ENCODE measurements at regions not wholly inside any gene's neighbourhood (a gene's known extent, or its start where the extent isn't known, plus 50 kb on each side); places are given as distances from the start of the nearest gene placed in this dataset.

DNA sequence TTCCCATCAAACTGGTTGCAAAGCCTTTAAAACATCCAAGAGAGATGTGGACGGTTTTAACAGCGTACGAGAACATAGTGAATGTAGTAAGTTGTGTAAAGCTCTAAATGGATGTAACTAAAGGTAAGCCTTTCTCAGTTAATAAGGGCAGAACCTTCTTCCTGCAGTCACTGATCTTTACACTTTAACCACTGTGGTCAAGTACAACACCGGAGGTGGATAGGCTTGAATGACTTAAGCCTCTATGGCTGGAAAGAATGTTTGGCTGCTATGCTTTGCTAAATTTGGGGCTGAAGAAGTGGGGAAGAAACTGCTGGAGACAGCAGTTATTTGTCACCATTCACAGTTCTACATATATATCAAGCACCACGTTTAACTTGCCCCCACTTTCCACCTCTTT lies 285.1 kb upstream of the FMR1 start:
- Histone ChIP-seq H3K9me3 (ENCODE audit: control insufficient read depth, low read length) (no peaks in the 10 kb centered on the region), H3K9ac (ENCODE audit: extremely low read depth, low read length, poor library complexity, severe bottlenecking) (no peak overlapping the region), H3K36me3 (ENCODE audit: control insufficient read depth, insufficient read depth, low read length) (no peaks in the 10 kb centered on the region), H3K4me3 (ENCODE audit: low read length) (no peak overlapping the region), H3K27ac (ENCODE audit: low read depth, low read length) (no peak overlapping the region), H3K27me3 (ENCODE audit: control insufficient read depth, insufficient read depth, low read length, poor library complexity, severe bottlenecking) (peaks cover 2% of the 10 kb centered on the region), H3K4me1 (ENCODE audit: control insufficient read depth, insufficient read depth, low read length) (no peaks in the 10 kb centered on the region)
- Mint-ChIP-seq H3K4me3 (no peak overlapping the region), H3K27me3 (ENCODE audit: insufficient read depth) (peaks cover 11% of the 10 kb centered on the region), H3K9me3 (peaks cover 22% of the 10 kb centered on the region), H3K27ac (no peak overlapping the region), H3K36me3 (ENCODE audit: low read depth) (no peaks in the 10 kb centered on the region), H3K4me1 (no peaks in the 10 kb centered on the region)
- TF ChIP-seq, protein P1, sequence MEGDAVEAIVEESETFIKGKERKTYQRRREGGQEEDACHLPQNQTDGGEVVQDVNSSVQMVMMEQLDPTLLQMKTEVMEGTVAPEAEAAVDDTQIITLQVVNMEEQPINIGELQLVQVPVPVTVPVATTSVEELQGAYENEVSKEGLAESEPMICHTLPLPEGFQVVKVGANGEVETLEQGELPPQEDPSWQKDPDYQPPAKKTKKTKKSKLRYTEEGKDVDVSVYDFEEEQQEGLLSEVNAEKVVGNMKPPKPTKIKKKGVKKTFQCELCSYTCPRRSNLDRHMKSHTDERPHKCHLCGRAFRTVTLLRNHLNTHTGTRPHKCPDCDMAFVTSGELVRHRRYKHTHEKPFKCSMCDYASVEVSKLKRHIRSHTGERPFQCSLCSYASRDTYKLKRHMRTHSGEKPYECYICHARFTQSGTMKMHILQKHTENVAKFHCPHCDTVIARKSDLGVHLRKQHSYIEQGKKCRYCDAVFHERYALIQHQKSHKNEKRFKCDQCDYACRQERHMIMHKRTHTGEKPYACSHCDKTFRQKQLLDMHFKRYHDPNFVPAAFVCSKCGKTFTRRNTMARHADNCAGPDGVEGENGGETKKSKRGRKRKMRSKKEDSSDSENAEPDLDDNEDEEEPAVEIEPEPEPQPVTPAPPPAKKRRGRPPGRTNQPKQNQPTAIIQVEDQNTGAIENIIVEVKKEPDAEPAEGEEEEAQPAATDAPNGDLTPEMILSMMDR (conservative IDR thresholded peaks at IDR 0.05), result no peak
- WGBS, 2 experiments (ENCODE audit: insufficient coverage in 1 of 2, insufficient read length in 1 of 2), result 75 to 97% methylated on average over 1 to 2 of the region's 5 CpGs
- DNase-seq, result no peak

DNA sequence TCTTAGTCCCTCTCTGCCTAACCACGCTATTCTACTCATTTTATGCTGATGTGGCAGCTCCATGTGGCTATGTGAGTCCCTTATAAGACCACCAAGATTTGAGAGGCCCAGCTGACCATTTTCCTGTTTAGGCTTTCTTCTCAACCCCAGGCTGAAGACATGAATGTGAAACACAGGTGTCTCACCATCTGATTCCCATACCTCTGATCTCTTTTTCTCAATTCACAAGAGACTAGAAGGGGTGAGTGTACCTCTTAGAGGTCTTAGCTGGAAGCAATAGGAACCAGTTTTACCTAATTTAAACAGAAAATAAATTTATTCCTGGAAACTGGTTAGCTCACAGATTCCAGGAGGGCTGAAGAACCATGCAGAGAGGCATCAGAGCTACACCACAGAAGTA lies 276.5 kb upstream of the FMR1 start:
- TF ChIP-seq, protein P1 (conservative IDR thresholded peaks at IDR 0.05), result no peak
- WGBS, 2 experiments (ENCODE audit: insufficient coverage in 1 of 2, insufficient read length in 1 of 2), result 77% methylated on average over 1 of the region's 1 CpG; no CpG with 5 or more reads in 1 of the 2 experiments

DNA sequence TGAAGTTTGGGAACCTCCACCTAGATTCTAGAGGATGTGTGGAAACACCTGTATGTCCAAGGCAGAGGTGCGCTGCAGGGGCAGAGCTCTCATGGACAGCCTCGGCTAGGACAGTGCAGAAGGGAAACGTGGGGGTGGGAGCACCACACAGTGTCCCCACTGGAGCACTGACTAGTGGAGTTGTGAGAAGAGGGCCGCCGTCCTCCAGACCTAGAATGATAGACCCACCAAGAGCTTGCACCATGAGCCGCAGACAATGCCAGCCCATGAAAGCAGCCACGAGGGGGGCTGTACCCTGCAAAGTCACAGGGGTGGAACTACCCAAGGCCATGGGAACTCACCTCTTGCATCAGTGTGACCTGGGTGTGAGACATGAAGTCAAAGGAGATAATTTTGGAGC lies 274.5 kb upstream of the FMR1 start:
- Mint-ChIP-seq H3K4me3 (no peak overlapping the region), H3K4me1 (no peaks in the 10 kb centered on the region), H3K9me3 (peaks cover 54% of the 10 kb centered on the region), H3K27me3 (ENCODE audit: insufficient read depth) (no peaks in the 10 kb centered on the region), H3K27ac (no peak overlapping the region), H3K36me3 (ENCODE audit: low read depth) (no peaks in the 10 kb centered on the region)
- H3K27me3 ChIP-seq (ENCODE audit: control insufficient read depth, insufficient read depth, low read length, poor library complexity, severe bottlenecking), result no peaks in the 10 kb centered on the region
- no peak for DNase-seq
- no peak overlapping the region for H3K4me3 ChIP-seq (ENCODE audit: low read length)
- no peak overlapping the region for H3K9ac ChIP-seq (ENCODE audit: extremely low read depth, low read length, poor library complexity, severe bottlenecking)
- H3K27ac ChIP-seq (ENCODE audit: low read depth, low read length), result no peak overlapping the region
- TF ChIP-seq, protein P1 (conservative IDR thresholded peaks at IDR 0.05), result no peak
- H3K4me1 ChIP-seq (ENCODE audit: control insufficient read depth, insufficient read depth, low read length), result no peaks in the 10 kb centered on the region
- H3K9me3 ChIP-seq (ENCODE audit: control insufficient read depth, low read length), result no peaks in the 10 kb centered on the region
- H3K36me3 ChIP-seq (ENCODE audit: control insufficient read depth, insufficient read depth, low read length), result no peaks in the 10 kb centered on the region
- 88% methylated on average over 7 of the region's 7 CpGs; no CpG with 5 or more reads in 1 of the 2 experiments for WGBS, 2 experiments (ENCODE audit: insufficient coverage in 1 of 2, insufficient read length in 1 of 2)

More for the DNA sequence above, 276.5 kb upstream of the FMR1 start:
- Histone ChIP-seq H3K27ac (ENCODE audit: low read depth, low read length) (no peak overlapping the region), H3K4me1 (ENCODE audit: control insufficient read depth, insufficient read depth, low read length) (no peaks in the 10 kb centered on the region), H3K27me3 (ENCODE audit: control insufficient read depth, insufficient read depth, low read length, poor library complexity, severe bottlenecking) (no peaks in the 10 kb centered on the region), H3K9me3 (ENCODE audit: control insufficient read depth, low read length) (no peaks in the 10 kb centered on the region), H3K4me3 (ENCODE audit: low read length) (no peak overlapping the region), H3K36me3 (ENCODE audit: control insufficient read depth, insufficient read depth, low read length) (no peaks in the 10 kb centered on the region), H3K9ac (ENCODE audit: extremely low read depth, low read length, poor library complexity, severe bottlenecking) (no peak overlapping the region)
- Mint-ChIP-seq H3K4me3 (no peak overlapping the region), H3K36me3 (ENCODE audit: low read depth) (no peaks in the 10 kb centered on the region), H3K4me1 (no peaks in the 10 kb centered on the region), H3K9me3 (peaks cover 61% of the 10 kb centered on the region), H3K27me3 (ENCODE audit: insufficient read depth) (peaks cover 2% of the 10 kb centered on the region), H3K27ac (no peak overlapping the region)
- no peak for DNase-seq
